HepG2 (cell line): ENCODE measurements at regions not wholly inside any gene's neighbourhood (a gene's known extent, or its start where the extent isn't known, plus 50 kb on each side); places are given as distances from the start of the nearest gene placed in this dataset.
A peak's percentile ranks its signal among the peaks of the same experiment; 100 is the strongest.

Source experiments
- ATAC-seq: fragments of 200-7000 bp; cut with Tn5 transposase; 3 replicates; pipeline ENCODE4 v1.9.1; 2020; ENCODE audit warnings: mild to moderate bottlenecking, moderate library complexity
- BruUV-seq: library from RNA; stranded (reverse); fragments of 400-500 nt; replicated peaks from 2 replicates; lab custom pipeline; 2021; lab: Mats Ljungman, UMichigan
- CTCF ChIA-PET: fragments of 300-600 bp; formaldehyde crosslinking; extraction: SDS; loops from one replicate; lab custom pipeline; 2021; ENCODE audit warnings: low total read pairs, inconsistent platforms, low intra/inter-chr PET ratio; lab: Yijun Ruan, JAX
- POLR2A ChIA-PET: fragments of 350-600 bp; sonication (Branson Sonifier 250); formaldehyde crosslinking; loops from one replicate; lab custom pipeline; 2020; ENCODE audit warnings: antibody characterized with exemption, inconsistent platforms; lab: Yijun Ruan, JAX
- DNase-seq: peaks from one replicate; pipeline ENCODE4 v3.0.0-alpha.2; 2015; ENCODE audit warnings: low spot score
- FAIRE-seq: peaks from 3 replicates; lab custom pipeline; 2011; peaks lifted over from hg19 to GRCh38; lab: Jason Lieb, UNC
- H2AFZ ChIP-seq: one replicate; pipeline ENCODE4 v1.6.1; 2011; ENCODE audit warnings: low read length, inconsistent platforms
- H3K27ac ChIP-seq: fragments of 300-600 bp; 3 replicates; pipeline ENCODE4 v1.8.0; 2011; ENCODE audit warnings: mixed run types, mild to moderate bottlenecking, mixed read lengths, low read length, inconsistent platforms; ENCODE audit not compliant: insufficient read depth; ENCODE audit errors: extremely low read length
- H3K27me3 ChIP-seq, 2 experiments: fragments of 200-600 bp in 1 of 2; 2 replicates in 1 of 2; 3 replicates in 1 of 2; pipeline versions ENCODE4 v1.6.0 to v1.8.0; 2011; ENCODE audit warnings: low read length in 2 of 2, mild to moderate bottlenecking in 2 of 2, moderate library complexity in 2 of 2, inconsistent platforms in 1 of 2; ENCODE audit not compliant: insufficient read depth in 2 of 2, control insufficient read depth in 1 of 2
- H3K36me3 ChIP-seq, 2 experiments: fragments of 200-600 bp in 1 of 2; replicated peaks in 1 of 2; 2 replicates in 1 of 2; 3 replicates in 1 of 2; pipeline versions ENCODE4 v1.5.1 to v1.8.0; 2011; ENCODE audit warnings: low read length in 2 of 2, inconsistent platforms in 1 of 2; ENCODE audit not compliant: insufficient read depth in 2 of 2, control insufficient read depth in 1 of 2
- H3K4me1 ChIP-seq: 2 replicates; pipeline ENCODE4 v1.5.1; 2012; ENCODE audit warnings: low read length, inconsistent platforms; ENCODE audit not compliant: insufficient read depth
- H3K4me2 ChIP-seq: 2 replicates; pipeline ENCODE4 v1.6.0; 2011; ENCODE audit warnings: low read depth, low read length, inconsistent platforms
- H3K4me3 ChIP-seq, 3 experiments: fragments of 200-600 bp in 1 of 3; sonication (generic), shearing (Covaris generic) in 1 of 3; replicated peaks in 1 of 3; 2 replicates each; pipeline ENCODE4 v1.5.1; 2011 to 2016; ENCODE audit warnings: low read length in 3 of 3, inconsistent platforms in 2 of 3, low read depth in 2 of 3, mild to moderate bottlenecking in 2 of 3, control low read depth in 1 of 3, mixed read lengths in 1 of 3; ENCODE audit not compliant: insufficient read depth in 1 of 3
- H3K79me2 ChIP-seq: one replicate; pipeline ENCODE4 v1.6.1; 2011; ENCODE audit warnings: low read length, inconsistent platforms; ENCODE audit not compliant: insufficient read depth
- H3K9ac ChIP-seq: 2 replicates; pipeline ENCODE4 v1.6.0; 2011; ENCODE audit warnings: mild to moderate bottlenecking, low read depth, low read length, inconsistent platforms; ENCODE audit not compliant: insufficient read depth
- H3K9me3 ChIP-seq: 2 replicates; pipeline ENCODE4 v1.5.1; 2012; ENCODE audit warnings: mild to moderate bottlenecking, low read length
- H4K20me1 ChIP-seq: 2 replicates; pipeline ENCODE4 v1.6.0; 2011; ENCODE audit warnings: inconsistent platforms, mild to moderate bottlenecking, low read length, moderate library complexity; ENCODE audit not compliant: insufficient read depth
- ATF7-NPFF ChIP-seq: sonication (generic); formaldehyde crosslinking; IDR thresholded peaks from 2 replicates; pipeline ENCODE4 v1.8.1; 2023; ENCODE audit warnings: mild to moderate bottlenecking, low read depth, missing genetic modification reagents, moderate library complexity
- CREB1 ChIP-seq, 2 experiments: fragments of 450-650 bp in 1 of 2; IDR thresholded peaks; 2 replicates each; pipeline ENCODE4 v1.6.1; 2016 to 2017; ENCODE audit warnings: control low read depth in 1 of 2, mild to moderate bottlenecking in 1 of 2, missing compliant biosample characterization in 1 of 2, missing genetic modification characterization in 1 of 2
- MAZ ChIP-seq, 2 experiments: sonication (generic) in 1 of 2; formaldehyde crosslinking in 1 of 2; IDR thresholded peaks; 2 replicates each; pipeline versions ENCODE4 v1.5.0 to v1.6.1; 2012 to 2020; ENCODE audit warnings: low read depth in 2 of 2, mild to moderate bottlenecking in 2 of 2, borderline replicate concordance in 1 of 2, improper control_type of control experiment in 1 of 2, low read length in 1 of 2, missing genetic modification reagents in 1 of 2, moderate library complexity in 1 of 2
- MTERF4 ChIP-seq: sonication (generic); formaldehyde crosslinking; IDR thresholded peaks from 2 replicates; pipeline ENCODE4 v1.8.0; 2023; ENCODE audit warnings: mild to moderate bottlenecking, missing genetic modification reagents
- POLR2A ChIP-seq, 2 experiments: IDR thresholded peaks; 2 replicates each; pipeline ENCODE4 v1.6.1; 2011; ENCODE audit warnings: low read depth in 2 of 2, low read length in 2 of 2, mild to moderate bottlenecking in 1 of 2, moderate library complexity in 1 of 2; ENCODE audit not compliant: insufficient read depth in 1 of 2
- ZBTB21 ChIP-seq: sonication (generic); formaldehyde crosslinking; IDR thresholded peaks from 2 replicates; pipeline ENCODE4 v1.4.0; 2020; ENCODE audit warnings: missing genetic modification reagents
- ZBTB7B ChIP-seq: sonication (generic); formaldehyde crosslinking; IDR thresholded peaks from 2 replicates; pipeline ENCODE4 v1.4.0; 2020; ENCODE audit warnings: missing genetic modification reagents
- ZIK1 ChIP-seq: sonication (generic); formaldehyde crosslinking; IDR thresholded peaks from 2 replicates; pipeline ENCODE4 v1.5.0; 2020; ENCODE audit warnings: mild to moderate bottlenecking, low read depth, missing genetic modification reagents, borderline replicate concordance
- ZMYM4 ChIP-seq: sonication (generic); formaldehyde crosslinking; IDR thresholded peaks from 2 replicates; pipeline ENCODE4 v1.8.1; 2023; ENCODE audit warnings: mild to moderate bottlenecking, missing genetic modification reagents
- ZNF224 ChIP-seq: sonication (generic); formaldehyde crosslinking; IDR thresholded peaks from 2 replicates; pipeline ENCODE4 v1.5.0; 2020; ENCODE audit warnings: mild to moderate bottlenecking, missing genetic modification reagents
- ZNF34 ChIP-seq: sonication (generic); formaldehyde crosslinking; IDR thresholded peaks from 2 replicates; pipeline ENCODE4 v1.4.0; 2020; ENCODE audit warnings: mild to moderate bottlenecking, missing genetic modification reagents, borderline replicate concordance
- ZNF577 ChIP-seq: sonication (generic); formaldehyde crosslinking; IDR thresholded peaks from 2 replicates; pipeline ENCODE4 v1.4.0; 2020; ENCODE audit warnings: mild to moderate bottlenecking, low read depth, missing genetic modification reagents, borderline replicate concordance
- ZNF691 ChIP-seq: sonication (generic); formaldehyde crosslinking; IDR thresholded peaks from 2 replicates; pipeline ENCODE4 v1.4.0; 2020; ENCODE audit warnings: missing genetic modification reagents, low read depth, mild to moderate bottlenecking, borderline replicate concordance
- WGBS: methylation state at CpG from one replicate; pipeline ENCODE4 v1.1.6; 2017; ENCODE audit warnings: low lambda C conversion rate; 5-methylcytosine and 5-hydroxymethylcytosine counted together
- in situ Hi-C: cut with HindIII; loops from 2 replicates; pipeline ENCODE4 v1.10.0; 2017; ENCODE audit warnings: low pct_unique_long_range_greater_than_20kb; ENCODE audit not compliant: extremely low pct_ligation_motif_present
- intact Hi-C: fragments of 100-400 bp; cut with micrococcal nuclease; formaldehyde crosslinking; loops from one replicate; pipeline ENCODE4 v1.10.0; 2022; ENCODE audit not compliant: unreplicated experiment

- Histone ChIP-seq H3K27me3 (no peaks in the 10 kb centered on the region; a peak in 1 of 5 replicates), H3K4me2 (no peak overlapping the region), H3K4me3 (no peak overlapping the region), H3K27ac (no peak overlapping the region), H4K20me1 (no peaks in the 10 kb centered on the region), H2AFZ (no peak overlapping the region), H3K79me2 (no peaks in the 10 kb centered on the region), H3K4me1 (no peaks in the 10 kb centered on the region), H3K9me3 (no peaks in the 10 kb centered on the region), H3K36me3 (no peaks in the 10 kb centered on the region), H3K9ac (no peak overlapping the region)
- no TSS peak for BruUV-seq
- TF ChIP-seq MAZ (IDR thresholded peaks at IDR 0.05; ENCODE audit: borderline replicate concordance, low read depth, low read length) (no peak), MAZ (CRISPR knock-in tag; IDR thresholded peaks at IDR 0.05; ENCODE audit: low read depth) (no peak), CREB1 (IDR thresholded peaks at IDR 0.05) (peak; percentile 76), CREB1 (CRISPR knock-in tag; IDR thresholded peaks at IDR 0.05) (no peak), POLR2A (IDR thresholded peaks at IDR 0.05; ENCODE audit: insufficient read depth in 1 of 2, low read depth in 2 of 2, low read length in 2 of 2) (no peak)
- no peak for DNase-seq
- in situ Hi-C loops (loop anchor here (25.0 kb wide), 2 partner anchors 854 to 1279 kb away; no protein-coding TSS in a partner anchor), intact Hi-C loops (no loop called here)
- CTCF ChIA-PET: no interaction called here
- no peak for FAIRE-seq
- ATAC-seq: no peak
- POLR2A ChIA-PET: no interaction called here
- 1% methylated on average over 3 of the region's 3 CpGs for WGBS
These were observed 105.7 kb upstream of the LUZP2 start for GRCh38 chr11:24391167-24391566.

GRCh38 chr11:24400059-24400665, 96.7 kb upstream of the LUZP2 start:
- Histone ChIP-seq H4K20me1 (no peaks in the 10 kb centered on the region), H3K79me2 (no peaks in the 10 kb centered on the region), H3K4me3 (no peak overlapping the region), H2AFZ (no peak overlapping the region), H3K27ac (no peak overlapping the region), H3K27me3 (no peaks in the 10 kb centered on the region), H3K9me3 (no peaks in the 10 kb centered on the region), H3K4me1 (no peaks in the 10 kb centered on the region), H3K4me2 (no peak overlapping the region), H3K9ac (no peak overlapping the region), H3K36me3 (no peaks in the 10 kb centered on the region)
- FAIRE-seq: no peak
- ATAC-seq: no peak
- no peak for DNase-seq
- no TSS peak for BruUV-seq
- ChIA-PET POLR2A (no interaction called here), CTCF (no interaction called here)
- in situ Hi-C loops (no loop called here), intact Hi-C loops (no loop called here)
- WGBS: 32% methylated on average over 10 of the region's 10 CpGs
- no peak for TF ChIP-seq ZNF34
- no peak for TF ChIP-seq ZIK1
- no peak for TF ChIP-seq ZBTB7B
- TF ChIP-seq MTERF4 (CRISPR knock-in tag): no peak
- no peak for TF ChIP-seq ZMYM4 (CRISPR knock-in tag)
- TF ChIP-seq ZNF691: no peak
- TF ChIP-seq ZBTB21 (CRISPR knock-in tag): no peak
- no peak for TF ChIP-seq ATF7-NPFF
- no peak for TF ChIP-seq ZNF224 (CRISPR knock-in tag)
- no peak for TF ChIP-seq ZNF577 (CRISPR knock-in tag)
